IMR-90 (cell line): ENCODE measurements at regions not wholly inside any gene's neighbourhood (a gene's known extent, or its start where the extent isn't known, plus 50 kb on each side); places are given as distances from the start of the nearest gene placed in this dataset.

Experiments used
- ATAC-seq: fragments of 200-7000 bp; cut with Tn5 transposase; 2 replicates; pipeline ENCODE4 v1.9.1; 2020; ENCODE audit warnings: low read depth, mild to moderate bottlenecking, moderate library complexity
- BruUV-seq: library from RNA; stranded (reverse); fragments of 400-500 nt; replicated peaks from 2 replicates; lab custom pipeline; 2021; lab: Mats Ljungman, UMichigan
- CTCF ChIA-PET: fragments of 300-600 bp; formaldehyde crosslinking; extraction: SDS; loops from one replicate; lab custom pipeline; 2021; ENCODE audit warnings: antibody characterized with exemption; lab: Yijun Ruan, JAX
- POLR2A ChIA-PET: fragments of 300-600 bp; sonication (Branson Sonifier 250); formaldehyde crosslinking; loops from one replicate; lab custom pipeline; 2022; ENCODE audit warnings: antibody characterized with exemption; ENCODE audit not compliant: unreplicated experiment; lab: Charles Lee
- DNase-seq: peaks from one replicate; pipeline ENCODE4 v3.0.0; 2013
- H2AFZ ChIP-seq: replicated peaks from 2 replicates; pipeline ENCODE3; 2013; ENCODE audit warnings: low read length, mild to moderate bottlenecking; ENCODE audit not compliant: poor library complexity
- H2AK5ac ChIP-seq: 2 replicates; pipeline ENCODE4 v1.6.1; 2013; ENCODE audit warnings: low read depth, low read length, inconsistent platforms
- H2AK9ac ChIP-seq: replicated peaks from 2 replicates; pipeline ENCODE3; 2013; ENCODE audit warnings: mild to moderate bottlenecking, low read depth, low read length, moderate library complexity; ENCODE audit not compliant: poor library complexity
- H2BK120ac ChIP-seq: 2 replicates; pipeline ENCODE4 v1.6.1; 2013; ENCODE audit warnings: low read depth, low read length, inconsistent platforms
- H2BK15ac ChIP-seq: 3 replicates; pipeline ENCODE4 v1.6.1; 2013; ENCODE audit warnings: low read depth, low read length, inconsistent platforms
- H2BK20ac ChIP-seq: 2 replicates; pipeline ENCODE4 v1.6.1; 2013; ENCODE audit warnings: low read depth, mild to moderate bottlenecking, inconsistent platforms, low read length, moderate library complexity
- H2BK5ac ChIP-seq: 2 replicates; pipeline ENCODE4 v1.6.1; 2013; ENCODE audit warnings: mild to moderate bottlenecking, low read depth, low read length, inconsistent platforms; ENCODE audit not compliant: poor library complexity, severe bottlenecking
- H3K14ac ChIP-seq: replicated peaks from 2 replicates; pipeline ENCODE4 v1.6.1; 2013; ENCODE audit warnings: low read depth, low read length, inconsistent platforms
- H3K18ac ChIP-seq: 2 replicates; pipeline ENCODE4 v1.6.1; 2013; ENCODE audit warnings: low read depth, low read length, control low read depth
- H3K23ac ChIP-seq: 2 replicates; pipeline ENCODE4 v1.6.1; 2013; ENCODE audit warnings: low read depth, low read length, inconsistent platforms
- H3K27ac ChIP-seq: 2 replicates; pipeline ENCODE4 v1.5.1; 2013; ENCODE audit warnings: mild to moderate bottlenecking, control low read depth, low read length; ENCODE audit not compliant: insufficient read depth
- H3K27me3 ChIP-seq: 2 replicates; pipeline ENCODE4 v1.6.1; 2013; ENCODE audit warnings: low read length; ENCODE audit not compliant: control insufficient read depth, insufficient read depth
- H3K36me3 ChIP-seq: 2 replicates; pipeline ENCODE4 v1.6.1; 2013; ENCODE audit warnings: low read length, mixed read lengths; ENCODE audit not compliant: control insufficient read depth, insufficient read depth
- H3K4ac ChIP-seq: 2 replicates; pipeline ENCODE4 v1.6.1; 2013; ENCODE audit warnings: low read depth, low read length, inconsistent platforms
- H3K4me1 ChIP-seq: 2 replicates; pipeline ENCODE4 v1.6.1; 2013; ENCODE audit warnings: low read length, mixed read lengths; ENCODE audit not compliant: control insufficient read depth, insufficient read depth
- H3K4me2 ChIP-seq: 2 replicates; pipeline ENCODE4 v1.6.1; 2013; ENCODE audit warnings: low read depth, mild to moderate bottlenecking, control low read depth, low read length, moderate library complexity
- H3K4me3 ChIP-seq: 2 replicates; pipeline ENCODE4 v1.5.1; 2013; ENCODE audit warnings: low read depth, mild to moderate bottlenecking, control low read depth, low read length, moderate library complexity; ENCODE audit not compliant: insufficient read depth
- H3K56ac ChIP-seq: 2 replicates; pipeline ENCODE4 v1.6.1; 2013; ENCODE audit warnings: low read length, inconsistent platforms; ENCODE audit not compliant: insufficient read depth; ENCODE audit errors: extremely low read depth
- H3K79me1 ChIP-seq, 2 experiments: 2 replicates each; pipeline ENCODE4 v1.6.1; 2013; ENCODE audit warnings: low read length in 2 of 2, inconsistent platforms in 1 of 2, low read depth in 1 of 2
- H3K9ac ChIP-seq: 2 replicates; pipeline ENCODE4 v1.6.1; 2013; ENCODE audit warnings: low read depth, low read length, control low read depth
- H3K9me1 ChIP-seq: 2 replicates; pipeline ENCODE4 v1.6.1; 2013; ENCODE audit warnings: low read length, inconsistent platforms; ENCODE audit not compliant: insufficient read depth
- H3K9me3 ChIP-seq: 2 replicates; pipeline ENCODE4 v1.6.1; 2013; ENCODE audit warnings: low read length; ENCODE audit not compliant: control insufficient read depth, insufficient read depth
- H4K20me1 ChIP-seq: 2 replicates; pipeline ENCODE4 v1.6.1; 2013; ENCODE audit warnings: low read length, inconsistent platforms; ENCODE audit not compliant: insufficient read depth
- H4K5ac ChIP-seq: 2 replicates; pipeline ENCODE4 v1.6.1; 2013; ENCODE audit warnings: mild to moderate bottlenecking, low read depth, low read length, control low read depth
- H4K8ac ChIP-seq, 2 experiments: 2 replicates each; pipeline ENCODE4 v1.6.1; 2013; ENCODE audit warnings: low read depth in 2 of 2, low read length in 2 of 2, control low read depth in 1 of 2, inconsistent platforms in 1 of 2
- H4K91ac ChIP-seq: 2 replicates; pipeline ENCODE4 v1.6.1; 2013; ENCODE audit warnings: low read depth, low read length, inconsistent platforms; ENCODE audit not compliant: insufficient read depth
- RCOR1 ChIP-seq: IDR thresholded peaks from 2 replicates; pipeline ENCODE4 v1.6.1; 2012; ENCODE audit warnings: mild to moderate bottlenecking, low read length, improper control_type of control experiment; ENCODE audit not compliant: insufficient replicate concordance
- SMC3 ChIP-seq: fragments of 150-350 bp; IDR thresholded peaks from 2 replicates; pipeline ENCODE4 v1.6.1; 2016; ENCODE audit warnings: low read depth, mild to moderate bottlenecking, antibody characterized with exemption, low read length, moderate library complexity
- WGBS, 2 experiments: methylation state at CpG; one replicate each; pipeline versions ENCODE4 v1.1.5 to v1.1.7; 2013; ENCODE audit warnings: missing lambda C conversion rate in 2 of 2; ENCODE audit not compliant: insufficient read length in 1 of 2; ENCODE audit errors: extremely low coverage in 2 of 2; 5-methylcytosine and 5-hydroxymethylcytosine counted together
- dilution Hi-C: fragments of 300-500 bp; cut with HindIII; formaldehyde crosslinking; loops from one replicate; pipeline ENCODE4 v1.14.3; 2018; ENCODE audit warnings: low sequenced_read_pairs; ENCODE audit not compliant: unreplicated experiment
- in situ Hi-C: fragments of 300-500 bp; cut with MboI; formaldehyde crosslinking; loops from 3 replicates; pipeline ENCODE4 v1.14.3; 2019; ENCODE audit warnings: low sequenced_read_pairs, inconsistent platforms, mixed read lengths
- intact Hi-C: fragments of 100-400 bp; cut with micrococcal nuclease; formaldehyde crosslinking; loops from 2 replicates; pipeline ENCODE4 v1.10.0; 2022

GRCh38 chr13:111637365-111637764, 316.9 kb downstream of the TEX29 start:
- Histone ChIP-seq H2BK5ac (no peak overlapping the region), H4K20me1 (no peaks in the 10 kb centered on the region), H4K91ac (no peak overlapping the region), H2AFZ (no peak overlapping the region), H3K9me1 (no peaks in the 10 kb centered on the region), H4K5ac (no peak overlapping the region), H3K36me3 (no peaks in the 10 kb centered on the region), H3K23ac (no peak overlapping the region), H3K14ac (no peak overlapping the region), H2BK20ac (no peak overlapping the region), H2AK5ac (no peak overlapping the region), H2AK9ac (no peak overlapping the region), H3K9me3 (peaks cover 38% of the 10 kb centered on the region), H4K8ac (no peak overlapping the region), H3K4me3 (no peak overlapping the region), H3K79me1 (no peaks in the 10 kb centered on the region), H3K4me1 (no peaks in the 10 kb centered on the region), H3K4ac (no peak overlapping the region), H3K18ac (no peak overlapping the region), H3K4me2 (no peak overlapping the region), H3K27me3 (no peaks in the 10 kb centered on the region), H2BK120ac (no peak overlapping the region), H3K27ac (no peak overlapping the region), H3K56ac (no peak overlapping the region), H2BK15ac (no peak overlapping the region), H3K9ac (no peak overlapping the region)
- TF ChIP-seq RCOR1 = no peak
- TF ChIP-seq SMC3 = no peak
- DNase-seq (no peak), ATAC-seq (no peak)
- no TSS peak for BruUV-seq
- 48% methylated on average over 4 of the region's 12 CpGs; no CpG with 5 or more reads in 1 of the 2 experiments for WGBS, 2 experiments
- ChIA-PET POLR2A (no interaction called here), CTCF (no interaction called here)
- intact Hi-C loops = no loop called here
- dilution Hi-C loops = no loop called here
- in situ Hi-C loops = no loop called here
